ENCODE measurements at regions not wholly inside any gene's neighbourhood (a gene's known extent, or its start where the extent isn't known, plus 50 kb on each side); places are given as distances from the start of the nearest gene placed in this dataset.

GRCh38 chrX:42499620-42500019, 278.3 kb downstream of the PPP1R2C start:
- ATAC-seq (no peak), DNase-seq (no peak)
- intact Hi-C loops (cut with DNase I): no loop called here
- H3K4me1 ChIP-seq: no peaks in the 10 kb centered on the region
- WGBS, 2 donors: 77 to 78% methylated on average over 2 of the region's 2 CpGs
- no peaks in the 10 kb centered on the region for H3K36me3 ChIP-seq (replicated peaks in 1 of 2; ENCODE audit: insufficient read depth in 1 of 2, low read depth in 2 of 2)
- TF ChIP-seq POLR2A (IDR thresholded peaks at IDR 0.05) (no peak), CTCF (IDR thresholded peaks at IDR 0.05) (no peak)
- no peak overlapping the region for H3K4me3 ChIP-seq
- no peaks in the 10 kb centered on the region for H3K27me3 ChIP-seq
- no peak overlapping the region for H3K27ac ChIP-seq
- no peaks in the 10 kb centered on the region for H3K9me3 ChIP-seq

GRCh38 chrX:42497356-42497755, 280.6 kb downstream of the PPP1R2C start:
- WGBS, 2 donors: 58 to 76% methylated on average over 4 of the region's 4 CpGs
- H3K9me3 ChIP-seq: no peaks in the 10 kb centered on the region
- no peaks in the 10 kb centered on the region for H3K27me3 ChIP-seq
- H3K4me3 ChIP-seq: no peak overlapping the region
- intact Hi-C loops (cut with DNase I): no loop called here
- H3K27ac ChIP-seq: no peak overlapping the region
- DNase-seq (no peak), ATAC-seq (no peak)
- no peaks in the 10 kb centered on the region for H3K4me1 ChIP-seq
- no peaks in the 10 kb centered on the region for H3K36me3 ChIP-seq (replicated peaks in 1 of 2; ENCODE audit: insufficient read depth in 1 of 2, low read depth in 2 of 2)
- TF ChIP-seq CTCF (IDR thresholded peaks at IDR 0.05) (no peak), POLR2A (IDR thresholded peaks at IDR 0.05) (no peak)

GRCh38 chrX:42496239-42496638, 281.7 kb downstream of the PPP1R2C start:
- H3K4me1 ChIP-seq: no peaks in the 10 kb centered on the region
- intact Hi-C loops (cut with DNase I): no loop called here
- no peak overlapping the region for H3K27ac ChIP-seq
- H3K9me3 ChIP-seq: no peaks in the 10 kb centered on the region
- H3K36me3 ChIP-seq (replicated peaks in 1 of 2; ENCODE audit: insufficient read depth in 1 of 2, low read depth in 2 of 2): no peaks in the 10 kb centered on the region
- DNase-seq (no peak), ATAC-seq (no peak)
- TF ChIP-seq CTCF (IDR thresholded peaks at IDR 0.05) (no peak), POLR2A (IDR thresholded peaks at IDR 0.05) (no peak)
- H3K27me3 ChIP-seq: no peaks in the 10 kb centered on the region
- H3K4me3 ChIP-seq: no peak overlapping the region

- DNase-seq: peak in 1 of 4 donors; percentile 14
- no peak for ATAC-seq
Observed at GRCh38 chrX:42495139-42495538, 282.8 kb downstream of the PPP1R2C start.

More at GRCh38 chrX:42495139-42495538, 282.8 kb downstream of the PPP1R2C start:
- H3K4me3 ChIP-seq: no peak overlapping the region
- H3K27ac ChIP-seq: no peak overlapping the region
- intact Hi-C loops (cut with DNase I): no loop called here
- H3K27me3 ChIP-seq: no peaks in the 10 kb centered on the region
- WGBS, 2 donors: 66 to 79% methylated on average over 5 to 7 of the region's 7 CpGs
- no peaks in the 10 kb centered on the region for H3K4me1 ChIP-seq
- TF ChIP-seq CTCF (IDR thresholded peaks at IDR 0.05) (no peak), POLR2A (IDR thresholded peaks at IDR 0.05) (no peak)
- no peaks in the 10 kb centered on the region for H3K36me3 ChIP-seq (replicated peaks in 1 of 2; ENCODE audit: insufficient read depth in 1 of 2, low read depth in 2 of 2)
- H3K9me3 ChIP-seq: no peaks in the 10 kb centered on the region

All from body of pancreas (tissue), 4 donors.